GM21825 (cell line): ENCODE measurements at regions not wholly inside any gene's neighbourhood (a gene's known extent, or its start where the extent isn't known, plus 50 kb on each side); places are given as distances from the start of the nearest gene placed in this dataset.

Experiments used
- ATAC-seq: cut with Tn5 transposase; IDR thresholded peaks from one replicate; pipeline ENCODE4 v1.9.1; 2021; ENCODE audit warnings: mild to moderate bottlenecking, moderate library complexity; ENCODE audit not compliant: unreplicated experiment

- ATAC-seq, result no peak
Measured at GRCh38 chr18:24975496-24976372, 376.2 kb downstream of the ZNF521 start.

GRCh38 chr18:24976502-24976901 is 375.5 kb downstream of the ZNF521 start:
- no peak for ATAC-seq

GRCh38 chr18:24979235-24979634 is 372.7 kb downstream of the ZNF521 start:
- no peak for ATAC-seq

- ATAC-seq, result no peak
Measured at GRCh38 chr18:24982831-24983230, 369.1 kb downstream of the ZNF521 start.

GRCh38 chr18:24983566-24984139 is 368.3 kb downstream of the ZNF521 start:
- ATAC-seq, result no peak

- no peak for ATAC-seq
Measured at GRCh38 chr18:24985586-24985985, 366.4 kb downstream of the ZNF521 start.

- ATAC-seq, result no peak
Measured at GRCh38 chr18:24986666-24987302, 365.2 kb downstream of the ZNF521 start.

- ATAC-seq, result no peak
Measured at GRCh38 chr18:24987303-24988252, 364.4 kb downstream of the ZNF521 start.

GRCh38 chr18:24988253-24988840 is 363.6 kb downstream of the ZNF521 start:
- no peak for ATAC-seq

- ATAC-seq, result no peak
Measured at GRCh38 chr18:24989760-24990593, 362.0 kb downstream of the ZNF521 start.

GRCh38 chr18:24990671-24991134 is 361.3 kb downstream of the ZNF521 start:
- no peak for ATAC-seq

- ATAC-seq, result no peak
Measured at GRCh38 chr18:24991141-24992060, 360.6 kb downstream of the ZNF521 start.

- ATAC-seq, result no peak
Measured at GRCh38 chr18:24992491-24992890, 359.5 kb downstream of the ZNF521 start.

GRCh38 chr18:24993628-24994027 is 358.3 kb downstream of the ZNF521 start:
- ATAC-seq, result no peak

- ATAC-seq, result no peak
Measured at GRCh38 chr18:24995056-24995455, 356.9 kb downstream of the ZNF521 start.

- no peak for ATAC-seq
Measured at GRCh38 chr18:24995755-24996154, 356.2 kb downstream of the ZNF521 start.

GRCh38 chr18:24999650-25000267 is 352.2 kb downstream of the ZNF521 start:
- ATAC-seq, result no peak

GRCh38 chr18:25001803-25002202 is 350.2 kb downstream of the ZNF521 start:
- ATAC-seq, result no peak
